Spleen (tissue), 7 donors: ENCODE measurements at regions not wholly inside any gene's neighbourhood (a gene's known extent, or its start where the extent isn't known, plus 50 kb on each side); places are given as distances from the start of the nearest gene placed in this dataset.

Experiments
- POLR2AphosphoS5 ChIP-seq, 3 donors: sonication (generic); formaldehyde crosslinking; IDR thresholded peaks; one replicate each; pipeline ENCODE4 v1.5.1; 2017; ENCODE audit warnings: antibody characterized with exemption in 3 of 3
- TF ChIP-seq, protein P1 (sequence below), 11 experiments: fragments of 200-600 bp in 7 of 11; fragments of 450-650 bp in 4 of 11; sonication (generic) in 4 of 11; IDR thresholded peaks in 8 of 11; conservative IDR thresholded peaks in 3 of 11; 1 replicate in 7 of 11; 2 replicates in 4 of 11; pipeline versions ENCODE4 v1.4.0 to v1.8.0; 2016 to 2021; ENCODE audit warnings: antibody characterized with exemption in 11 of 11, inconsistent platforms in 4 of 11, mild to moderate bottlenecking in 1 of 11
- donor health status: DM: no; HTN: no; CAD: no; lungs with moderate emphysema.
- donor health status: DM: no; HTN: no; CAD: no.
- donor health status: DM: no; HTN: no; CAD: no.

- TF ChIP-seq, protein P1, sequence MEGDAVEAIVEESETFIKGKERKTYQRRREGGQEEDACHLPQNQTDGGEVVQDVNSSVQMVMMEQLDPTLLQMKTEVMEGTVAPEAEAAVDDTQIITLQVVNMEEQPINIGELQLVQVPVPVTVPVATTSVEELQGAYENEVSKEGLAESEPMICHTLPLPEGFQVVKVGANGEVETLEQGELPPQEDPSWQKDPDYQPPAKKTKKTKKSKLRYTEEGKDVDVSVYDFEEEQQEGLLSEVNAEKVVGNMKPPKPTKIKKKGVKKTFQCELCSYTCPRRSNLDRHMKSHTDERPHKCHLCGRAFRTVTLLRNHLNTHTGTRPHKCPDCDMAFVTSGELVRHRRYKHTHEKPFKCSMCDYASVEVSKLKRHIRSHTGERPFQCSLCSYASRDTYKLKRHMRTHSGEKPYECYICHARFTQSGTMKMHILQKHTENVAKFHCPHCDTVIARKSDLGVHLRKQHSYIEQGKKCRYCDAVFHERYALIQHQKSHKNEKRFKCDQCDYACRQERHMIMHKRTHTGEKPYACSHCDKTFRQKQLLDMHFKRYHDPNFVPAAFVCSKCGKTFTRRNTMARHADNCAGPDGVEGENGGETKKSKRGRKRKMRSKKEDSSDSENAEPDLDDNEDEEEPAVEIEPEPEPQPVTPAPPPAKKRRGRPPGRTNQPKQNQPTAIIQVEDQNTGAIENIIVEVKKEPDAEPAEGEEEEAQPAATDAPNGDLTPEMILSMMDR (IDR thresholded peaks at IDR 0.05 in 8 of 11, conservative IDR thresholded peaks at IDR 0.05 in 3 of 11), result no peak
- TF ChIP-seq POLR2AphosphoS5 (IDR thresholded peaks at IDR 0.05), result no peak
Observed at GRCh38 chr3:80643421-80643820, 875.6 kb upstream of the ROBO1 start.
